ENCODE measurements at regions not wholly inside any gene's neighbourhood (a gene's known extent, or its start where the extent isn't known, plus 50 kb on each side); places are given as distances from the start of the nearest gene placed in this dataset.

DNA sequence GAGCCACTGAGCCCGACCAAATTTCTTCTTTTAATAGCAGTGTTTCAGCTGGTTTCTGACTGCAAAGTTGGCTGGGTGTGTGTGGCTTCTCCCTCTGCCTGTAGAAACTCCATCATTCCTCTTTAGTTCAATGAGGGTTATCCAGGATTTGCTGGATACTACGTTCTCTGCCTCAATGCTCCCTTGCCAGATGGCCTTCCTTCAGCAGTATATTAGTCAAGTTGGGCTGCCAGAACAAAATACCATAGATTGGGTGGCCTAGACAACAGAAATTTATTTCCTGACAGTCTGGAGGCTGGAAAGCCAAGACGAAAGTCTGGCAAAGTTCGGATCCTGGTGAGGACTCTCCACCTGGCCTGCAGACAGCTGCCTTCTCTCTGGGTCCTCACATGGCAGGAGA lies 103.7 kb downstream of the NOG start:
- intact Hi-C loops (cut with micrococcal nuclease), result no loop called here
- no peak overlapping the region for H3K4me3 Mint-ChIP-seq
- no peaks in the 10 kb centered on the region for H3K9me3 Mint-ChIP-seq
- no peaks in the 10 kb centered on the region for H3K36me3 Mint-ChIP-seq (ENCODE audit: low read depth)
- no peaks in the 10 kb centered on the region for H3K27me3 Mint-ChIP-seq (ENCODE audit: low read depth)
- no peaks in the 10 kb centered on the region for H3K4me1 Mint-ChIP-seq (ENCODE audit: low read depth)
- DNase-seq, result no peak
- H3K27ac Mint-ChIP-seq, result no peak overlapping the region
- CTCF ChIA-PET, result no interaction called here

DNA sequence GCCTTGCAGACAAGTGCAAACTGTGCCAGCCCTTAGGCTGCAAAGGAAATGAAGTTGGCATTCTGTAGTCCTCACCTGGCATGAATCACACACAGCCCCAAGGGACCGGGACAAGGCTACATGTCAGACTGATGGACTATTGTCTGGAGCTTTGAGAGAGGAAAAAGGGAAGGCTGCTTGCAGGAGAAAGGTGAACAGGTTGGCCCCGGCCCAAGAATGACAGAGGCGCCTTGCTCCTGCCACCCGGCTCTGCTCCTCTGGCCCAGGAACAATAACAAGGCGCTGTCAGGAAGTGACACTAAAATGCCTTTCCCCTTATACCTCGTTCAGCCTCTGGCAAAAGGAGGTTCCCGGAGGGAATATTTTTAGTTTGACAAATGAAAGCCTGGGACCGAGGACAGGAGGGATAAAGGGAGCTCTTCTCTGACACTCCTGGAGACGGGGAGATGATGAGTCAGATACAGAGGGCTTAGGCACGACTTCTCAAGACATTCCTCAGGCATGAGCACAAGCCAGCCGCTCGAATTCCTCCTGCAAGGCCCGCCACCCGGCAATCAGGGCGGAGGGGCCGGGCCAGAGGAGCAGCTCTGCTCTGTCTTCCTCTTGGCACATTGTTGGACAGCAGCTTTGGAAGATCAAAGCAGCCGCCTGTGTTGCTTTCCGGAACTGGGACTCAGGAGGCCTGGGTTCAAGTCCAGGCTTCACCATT lies 105.8 kb downstream of the NOG start:
- H3K4me1 Mint-ChIP-seq (ENCODE audit: low read depth), result no peaks in the 10 kb centered on the region
- intact Hi-C loops (cut with micrococcal nuclease), result no loop called here
- DNase-seq, result no peak
- no peak overlapping the region for H3K27ac Mint-ChIP-seq
- no peaks in the 10 kb centered on the region for H3K27me3 Mint-ChIP-seq (ENCODE audit: low read depth)
- no peaks in the 10 kb centered on the region for H3K9me3 Mint-ChIP-seq
- H3K36me3 Mint-ChIP-seq (ENCODE audit: low read depth), result no peaks in the 10 kb centered on the region
- CTCF ChIA-PET, result interaction anchor here (1.0 kb wide), 1 partner anchor 15 kb away, joined by 3 read pairs; no protein-coding TSS in a partner anchor
- H3K4me3 Mint-ChIP-seq, result no peak overlapping the region

DNA sequence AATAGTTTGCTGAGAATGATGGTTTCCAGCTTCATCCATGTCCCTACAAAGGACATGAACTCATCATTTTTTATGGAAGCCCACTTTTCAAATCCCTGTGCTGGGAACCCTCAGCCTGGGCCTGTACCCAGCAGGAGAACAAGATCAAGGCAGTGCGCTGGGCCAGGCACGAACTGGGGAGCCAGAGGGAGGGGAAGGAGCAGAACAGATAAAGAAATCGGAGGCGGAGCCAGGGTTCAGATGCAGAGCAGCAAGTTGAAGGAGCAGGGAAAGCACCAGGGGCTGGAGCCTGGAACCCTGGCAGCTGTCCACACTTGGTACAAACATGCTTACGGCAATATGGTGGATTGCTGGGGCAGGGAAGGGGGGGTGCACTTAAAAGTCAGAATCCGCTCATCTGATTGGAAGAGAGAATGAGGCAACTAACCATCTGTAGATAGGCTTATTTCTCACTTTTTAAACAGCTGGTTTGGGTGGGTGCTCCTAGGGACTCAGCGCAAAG lies 107.5 kb downstream of the NOG start:
- no peaks in the 10 kb centered on the region for H3K9me3 Mint-ChIP-seq
- DNase-seq, result no peak
- CTCF ChIA-PET, result interaction anchor here (0.7 kb wide), 1 partner anchor 147 kb away, joined by 3 read pairs; no protein-coding TSS in a partner anchor
- no peak overlapping the region for H3K4me3 Mint-ChIP-seq
- intact Hi-C loops (cut with micrococcal nuclease), result no loop called here
- no peaks in the 10 kb centered on the region for H3K27me3 Mint-ChIP-seq (ENCODE audit: low read depth)
- H3K36me3 Mint-ChIP-seq (ENCODE audit: low read depth), result no peaks in the 10 kb centered on the region
- no peak overlapping the region for H3K27ac Mint-ChIP-seq
- H3K4me1 Mint-ChIP-seq (ENCODE audit: low read depth), result no peaks in the 10 kb centered on the region

DNA sequence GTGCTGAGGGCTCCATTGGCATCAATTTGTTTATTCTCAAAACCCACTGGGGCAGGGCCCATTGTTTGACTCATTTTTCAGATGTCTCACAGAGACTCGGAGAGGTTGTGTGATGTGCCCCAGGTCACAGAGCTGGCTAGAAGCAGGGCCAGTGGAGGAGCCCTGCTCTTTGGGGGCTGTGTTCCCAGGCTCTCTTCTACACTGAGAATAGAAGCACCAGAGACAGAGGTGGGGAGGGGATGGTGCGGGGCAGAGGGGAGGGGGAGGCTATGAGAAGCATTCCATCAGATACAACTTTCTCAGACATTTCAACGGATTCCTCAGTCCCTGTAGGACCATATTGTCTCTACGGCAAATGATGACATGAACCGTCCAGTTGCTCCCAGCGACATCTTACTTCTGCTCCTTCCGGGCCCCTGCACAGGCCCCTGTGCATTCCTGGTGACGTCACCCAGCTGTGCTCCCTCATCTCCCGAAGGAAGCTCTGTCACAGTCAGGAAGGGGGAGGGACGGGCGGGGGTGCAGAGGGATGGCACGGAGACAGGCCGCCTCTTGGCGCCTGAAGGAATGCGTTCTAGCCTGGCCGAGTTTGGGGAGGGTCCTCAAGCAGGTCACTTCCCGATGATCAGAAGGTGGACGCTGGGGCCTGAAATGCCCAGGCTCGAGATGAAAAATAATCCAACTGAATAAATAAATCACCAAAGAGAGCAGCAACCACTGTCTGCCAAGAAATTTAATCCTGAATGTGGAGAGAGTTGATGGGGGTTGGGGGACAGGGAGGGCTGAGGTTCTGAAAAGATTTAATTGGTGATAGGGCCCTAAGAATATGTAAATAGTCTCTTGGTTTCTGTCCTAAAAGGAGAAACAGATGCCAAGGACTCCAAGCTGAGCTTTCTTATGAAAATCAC lies 114.1 kb downstream of the NOG start:
- Mint-ChIP-seq H3K27me3 (ENCODE audit: low read depth) (no peaks in the 10 kb centered on the region), H3K4me1 (ENCODE audit: low read depth) (no peaks in the 10 kb centered on the region), H3K36me3 (ENCODE audit: low read depth) (no peaks in the 10 kb centered on the region), H3K9me3 (peaks cover 2% of the 10 kb centered on the region), H3K27ac (no peak overlapping the region), H3K4me3 (no peak overlapping the region)
- intact Hi-C loops (cut with micrococcal nuclease), result no loop called here
- no peak for DNase-seq
- CTCF ChIA-PET, result interaction anchor here (0.7 to 1.0 kb wide), 2 partner anchors 8 to 219 kb away, joined by 3 to 4 read pairs; no protein-coding TSS in a partner anchor

DNA sequence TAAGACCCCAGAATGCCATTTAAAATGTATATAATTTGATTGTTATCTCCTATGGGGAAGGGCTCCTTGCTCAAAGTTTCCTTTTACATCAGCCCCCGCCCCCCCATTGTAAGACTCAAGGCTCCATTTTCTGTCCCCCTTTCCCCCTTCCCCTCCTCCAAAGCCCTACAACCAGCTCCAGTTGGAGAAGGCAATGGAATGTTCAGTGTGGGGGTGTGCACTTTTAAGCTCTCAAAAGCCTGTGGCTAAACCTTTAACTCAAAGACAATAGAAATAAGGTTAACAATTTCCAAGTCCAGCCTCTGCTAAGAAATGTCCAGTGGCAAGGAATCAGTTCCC lies 114.7 kb downstream of the NOG start:
- no peak for DNase-seq
- Mint-ChIP-seq H3K4me1 (ENCODE audit: low read depth) (no peaks in the 10 kb centered on the region), H3K4me3 (no peak overlapping the region), H3K27me3 (ENCODE audit: low read depth) (no peaks in the 10 kb centered on the region), H3K9me3 (peaks cover 2% of the 10 kb centered on the region), H3K36me3 (ENCODE audit: low read depth) (no peaks in the 10 kb centered on the region), H3K27ac (no peak overlapping the region)
- intact Hi-C loops (cut with micrococcal nuclease), result no loop called here
- CTCF ChIA-PET, result no interaction called here

DNA sequence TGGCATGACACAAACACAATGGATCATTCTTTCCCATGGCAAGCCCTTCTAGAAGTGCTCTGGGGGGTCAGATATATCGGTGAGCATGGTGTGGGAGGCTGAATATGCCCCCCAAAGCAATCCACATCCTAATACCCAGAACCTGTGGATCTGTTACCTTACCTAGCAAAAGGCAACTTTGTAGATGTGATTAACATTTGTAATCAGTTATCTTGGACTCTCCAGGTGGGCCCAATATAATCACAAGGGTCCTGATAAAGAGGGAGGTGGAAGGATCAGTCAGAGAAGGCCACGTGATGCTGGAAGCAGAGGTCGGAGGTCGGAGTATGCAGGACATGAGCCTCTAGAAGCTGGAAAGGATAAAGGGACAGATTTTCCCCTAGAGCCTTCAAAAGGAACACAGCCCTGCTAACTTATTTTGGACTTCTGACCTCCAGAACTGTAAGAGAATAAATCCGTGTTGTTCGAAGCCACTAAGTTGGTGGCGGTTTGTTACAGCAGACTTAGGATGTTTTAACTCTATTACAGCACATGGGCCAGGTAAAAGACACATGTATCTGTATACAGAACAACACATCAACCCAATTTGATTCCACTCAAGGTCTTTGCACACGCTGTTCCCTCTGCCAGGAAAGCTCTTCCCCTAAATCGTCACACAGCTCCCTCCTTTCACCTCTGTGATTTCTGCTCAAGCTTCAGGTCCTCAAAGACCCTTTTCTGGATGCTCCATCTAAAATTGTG lies 115.3 kb downstream of the NOG start:
- no peaks in the 10 kb centered on the region for H3K27me3 Mint-ChIP-seq (ENCODE audit: low read depth)
- no peaks in the 10 kb centered on the region for H3K36me3 Mint-ChIP-seq (ENCODE audit: low read depth)
- H3K4me3 Mint-ChIP-seq, result no peak overlapping the region
- CTCF ChIA-PET, result interaction anchor here (1.9 kb wide), 1 partner anchor 71 kb away, joined by 5 read pairs; no protein-coding TSS in a partner anchor
- no peak overlapping the region for H3K27ac Mint-ChIP-seq
- no peaks in the 10 kb centered on the region for H3K4me1 Mint-ChIP-seq (ENCODE audit: low read depth)
- peaks cover 2% of the 10 kb centered on the region for H3K9me3 Mint-ChIP-seq
- DNase-seq, result no peak
- intact Hi-C loops (cut with micrococcal nuclease), result no loop called here

DNA sequence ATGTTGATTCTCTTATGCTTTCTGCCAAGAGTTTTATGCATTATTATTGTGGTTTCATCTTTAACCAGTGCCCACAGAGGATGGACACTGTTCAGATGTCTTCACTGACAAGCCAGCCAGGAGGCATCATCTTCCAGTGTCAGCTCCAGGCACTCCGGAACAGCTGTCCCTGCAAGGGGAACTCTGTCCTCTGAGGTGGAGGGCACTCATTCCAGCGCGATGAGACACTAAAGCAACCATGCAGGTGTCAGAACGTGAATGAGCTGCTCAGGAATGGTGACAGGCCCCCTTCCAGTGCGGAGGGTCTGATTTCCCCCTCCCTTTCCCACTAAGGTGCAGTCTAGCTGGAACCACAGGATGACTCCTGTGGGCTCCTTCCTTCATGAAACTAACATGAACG lies 117.5 kb downstream of the NOG start:
- H3K27me3 Mint-ChIP-seq (ENCODE audit: low read depth), result no peaks in the 10 kb centered on the region
- H3K9me3 Mint-ChIP-seq, result peaks cover 2% of the 10 kb centered on the region
- H3K27ac Mint-ChIP-seq, result no peak overlapping the region
- H3K4me3 Mint-ChIP-seq, result no peak overlapping the region
- H3K36me3 Mint-ChIP-seq (ENCODE audit: low read depth), result no peaks in the 10 kb centered on the region
- CTCF ChIA-PET, result interaction anchor here (1.1 kb wide), 1 partner anchor 10 kb away, joined by 3 read pairs; no protein-coding TSS in a partner anchor
- intact Hi-C loops (cut with micrococcal nuclease), result loop anchor here (10.0 kb wide), 1 partner anchor 396 kb away; no protein-coding TSS in a partner anchor
- H3K4me1 Mint-ChIP-seq (ENCODE audit: low read depth), result no peaks in the 10 kb centered on the region
- no peak for DNase-seq

DNA sequence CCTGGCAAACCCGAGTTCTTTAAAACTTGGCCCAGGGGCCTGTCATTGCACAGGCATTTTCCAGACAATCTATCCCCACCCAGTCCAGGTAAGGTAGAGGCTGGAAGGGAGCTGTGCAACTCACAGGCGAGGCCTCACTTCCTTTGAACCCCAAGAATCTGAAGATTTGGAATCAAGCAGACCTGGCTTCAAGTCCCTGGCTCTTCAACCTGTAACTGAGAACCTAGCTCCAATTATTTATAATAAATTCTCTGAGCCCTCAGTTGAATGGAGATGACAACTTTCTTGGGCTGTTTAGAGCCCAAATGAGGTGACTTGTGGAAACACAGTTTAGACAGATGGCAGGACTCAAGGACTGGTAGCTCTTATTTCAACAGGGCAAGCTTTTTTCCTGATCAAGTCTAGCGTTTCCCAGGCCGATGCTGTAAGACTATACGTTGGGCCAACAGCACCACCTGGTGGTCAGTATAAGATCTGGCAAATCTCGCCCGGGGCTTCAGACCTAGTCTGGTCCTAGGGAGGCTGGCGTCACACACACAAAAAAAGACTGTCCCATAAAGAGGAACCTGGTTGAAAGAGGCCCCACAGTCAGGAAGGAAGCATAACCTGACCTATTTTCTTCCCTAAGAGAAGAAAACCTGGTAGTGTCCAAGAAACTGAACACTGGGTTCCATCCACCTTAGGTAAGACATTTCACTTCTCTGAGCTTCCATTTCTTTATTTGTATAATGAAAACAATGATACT lies 117.9 kb downstream of the C17orf67 start:
- H3K27me3 Mint-ChIP-seq (ENCODE audit: low read depth), result no peaks in the 10 kb centered on the region
- CTCF ChIA-PET, result interaction anchor here (0.5 to 3.8 kb wide), 72 partner anchors 8 to 868 kb away, joined by 3 to 69 read pairs (median 5); partner anchors contain the start of gene NOG

DNA sequence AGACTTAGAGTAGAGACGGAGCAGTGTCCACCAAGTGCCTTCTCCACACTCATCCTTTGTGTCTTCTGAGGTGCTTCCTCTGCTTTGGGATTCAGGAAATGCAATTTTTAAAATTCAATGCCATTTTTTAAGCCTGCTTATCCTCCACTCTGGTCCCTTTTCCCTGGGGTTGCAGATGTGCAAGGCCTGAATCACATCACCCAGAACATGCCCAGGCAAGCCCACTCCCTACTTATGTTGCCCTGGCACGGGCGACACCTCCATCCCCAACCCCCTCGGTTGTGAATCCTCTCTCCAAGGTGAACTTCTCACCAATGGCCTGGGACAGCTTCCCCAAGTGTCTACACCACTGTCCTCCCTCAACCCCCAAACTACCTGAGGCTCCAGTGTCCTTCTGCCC lies 116.2 kb downstream of the C17orf67 start:
- no peaks in the 10 kb centered on the region for H3K27me3 Mint-ChIP-seq (ENCODE audit: low read depth)
- peaks cover 9% of the 10 kb centered on the region for H3K4me1 Mint-ChIP-seq (ENCODE audit: low read depth)
- H3K36me3 Mint-ChIP-seq (ENCODE audit: low read depth), result no peaks in the 10 kb centered on the region
- H3K9me3 Mint-ChIP-seq, result no peaks in the 10 kb centered on the region
- intact Hi-C loops (cut with micrococcal nuclease), result loop anchor here (5.0 to 10.0 kb wide), 2 partner anchors 45 to 403 kb away; no protein-coding TSS in a partner anchor
- H3K4me3 Mint-ChIP-seq, result no peak overlapping the region
- no peak for DNase-seq
- CTCF ChIA-PET, result interaction anchor here (0.5 to 3.8 kb wide), 6 partner anchors 63 to 374 kb away, joined by 3 to 69 read pairs (median 8); partner anchors contain the start of gene NOG
- H3K27ac Mint-ChIP-seq, result peak overlapping the region; percentile 47

More for the DNA sequence above, 117.9 kb downstream of the C17orf67 start:
- Mint-ChIP-seq H3K4me1 (ENCODE audit: low read depth) (peaks cover 9% of the 10 kb centered on the region), H3K9me3 (peaks cover 2% of the 10 kb centered on the region), H3K27ac (no peak overlapping the region), H3K4me3 (no peak overlapping the region), H3K36me3 (ENCODE audit: low read depth) (no peaks in the 10 kb centered on the region)
- DNase-seq, result peak; percentile 91
- intact Hi-C loops (cut with micrococcal nuclease), result loop anchor here (1.0 to 10.0 kb wide), 7 partner anchors 36 to 401 kb away; no protein-coding TSS in a partner anchor

DNA sequence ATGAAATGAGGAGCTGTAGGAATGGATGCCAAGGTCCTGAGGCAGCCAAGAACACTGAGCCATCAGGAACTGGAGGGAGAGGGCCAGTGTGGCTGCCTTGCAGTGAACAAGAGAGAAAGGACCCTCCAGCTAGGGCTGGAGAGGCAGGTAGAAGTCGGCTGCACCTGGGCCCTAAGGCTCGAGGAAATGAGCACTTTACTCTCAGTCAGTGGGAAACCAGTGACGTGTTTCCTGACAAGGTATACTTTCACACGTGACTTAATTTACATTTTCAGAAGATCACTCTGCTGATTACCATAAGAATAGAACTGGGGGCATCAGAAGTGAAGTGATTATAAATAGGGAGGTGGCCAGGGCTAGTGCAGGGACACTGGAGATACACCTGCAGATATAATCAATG lies 115.2 kb downstream of the C17orf67 start:
- peak; percentile 23 for DNase-seq
- intact Hi-C loops (cut with micrococcal nuclease), result loop anchor here (5.0 to 10.0 kb wide), 2 partner anchors 44 to 404 kb away; no protein-coding TSS in a partner anchor
- H3K36me3 Mint-ChIP-seq (ENCODE audit: low read depth), result no peaks in the 10 kb centered on the region
- H3K27me3 Mint-ChIP-seq (ENCODE audit: low read depth), result no peaks in the 10 kb centered on the region
- no peak overlapping the region for H3K4me3 Mint-ChIP-seq
- no peaks in the 10 kb centered on the region for H3K9me3 Mint-ChIP-seq
- peaks cover 9% of the 10 kb centered on the region for H3K4me1 Mint-ChIP-seq (ENCODE audit: low read depth)
- no peak overlapping the region for H3K27ac Mint-ChIP-seq
- CTCF ChIA-PET, result interaction anchor here (0.5 to 3.8 kb wide), 7 partner anchors 17 to 686 kb away, joined by 3 to 69 read pairs (median 4); partner anchors contain the start of gene NOG

DNA sequence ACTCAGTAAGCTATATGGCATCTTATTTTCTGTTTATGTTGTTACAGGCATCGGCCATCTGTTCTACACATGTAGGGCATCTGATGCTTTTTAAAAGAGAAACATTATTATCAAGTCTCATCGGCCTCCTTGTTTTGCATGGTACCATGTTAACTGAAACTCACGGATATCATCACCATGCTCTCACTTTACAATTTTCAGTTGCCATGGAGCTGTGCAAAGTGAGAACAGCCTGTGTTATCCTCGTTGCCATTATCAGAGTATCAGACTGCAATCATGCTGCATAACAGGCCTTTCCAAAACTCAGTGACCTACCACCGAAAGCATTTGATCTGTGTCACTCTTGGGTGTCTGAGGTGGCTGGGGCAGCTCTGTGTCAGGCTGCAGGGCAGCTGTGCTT lies 110.3 kb downstream of the C17orf67 start:
- intact Hi-C loops (cut with micrococcal nuclease), result no loop called here
- peaks cover under 1% of the 10 kb centered on the region for H3K4me1 Mint-ChIP-seq (ENCODE audit: low read depth)
- no peak for DNase-seq
- no peaks in the 10 kb centered on the region for H3K9me3 Mint-ChIP-seq
- CTCF ChIA-PET, result interaction anchor here (0.6 to 1.7 kb wide), 2 partner anchors 7 to 1244 kb away, joined by 3 to 8 read pairs; no protein-coding TSS in a partner anchor
- no peaks in the 10 kb centered on the region for H3K27me3 Mint-ChIP-seq (ENCODE audit: low read depth)
- H3K36me3 Mint-ChIP-seq (ENCODE audit: low read depth), result no peaks in the 10 kb centered on the region
- no peak overlapping the region for H3K27ac Mint-ChIP-seq
- H3K4me3 Mint-ChIP-seq, result no peak overlapping the region

Data from activated naive CD4-positive, alpha-beta T cell treated with anti-CD3 and anti-CD28 coated beads for 36 hours (primary cell).